Muscle layer of colon (tissue), 2 donors: ENCODE measurements at regions not wholly inside any gene's neighbourhood (a gene's known extent, or its start where the extent isn't known, plus 50 kb on each side); places are given as distances from the start of the nearest gene placed in this dataset.

Source experiments
- H3K27ac ChIP-seq: one replicate; pipeline ENCODE4 v1.7.0; 2013; ENCODE audit warnings: low read depth, mild to moderate bottlenecking, low read length, moderate library complexity
- H3K27me3 ChIP-seq, 2 donors: one replicate each; pipeline ENCODE4 v1.7.0; 2013; ENCODE audit warnings: low read length in 2 of 2, mild to moderate bottlenecking in 2 of 2; ENCODE audit not compliant: insufficient read depth in 2 of 2, control insufficient read depth in 1 of 2
- H3K36me3 ChIP-seq: one replicate; pipeline ENCODE4 v1.7.0; 2013; ENCODE audit warnings: mild to moderate bottlenecking, low read length; ENCODE audit not compliant: insufficient read depth
- H3K4me1 ChIP-seq: one replicate; pipeline ENCODE4 v1.7.0; 2013; ENCODE audit warnings: mild to moderate bottlenecking, low read length; ENCODE audit not compliant: insufficient read depth
- H3K4me3 ChIP-seq, 2 donors: one replicate each; pipeline ENCODE4 v1.7.0; 2013; ENCODE audit warnings: low read length in 2 of 2, low read depth in 1 of 2, mild to moderate bottlenecking in 1 of 2, moderate library complexity in 1 of 2
- H3K9ac ChIP-seq: one replicate; pipeline ENCODE4 v1.7.0; 2013; ENCODE audit warnings: low read length
- H3K9me3 ChIP-seq: one replicate; pipeline ENCODE4 v1.7.0; 2013; ENCODE audit warnings: mild to moderate bottlenecking, low read length
- donor health status: abdominal sarcoma.
- donor health status: Adenocarcinoma of cecum.

DNA sequence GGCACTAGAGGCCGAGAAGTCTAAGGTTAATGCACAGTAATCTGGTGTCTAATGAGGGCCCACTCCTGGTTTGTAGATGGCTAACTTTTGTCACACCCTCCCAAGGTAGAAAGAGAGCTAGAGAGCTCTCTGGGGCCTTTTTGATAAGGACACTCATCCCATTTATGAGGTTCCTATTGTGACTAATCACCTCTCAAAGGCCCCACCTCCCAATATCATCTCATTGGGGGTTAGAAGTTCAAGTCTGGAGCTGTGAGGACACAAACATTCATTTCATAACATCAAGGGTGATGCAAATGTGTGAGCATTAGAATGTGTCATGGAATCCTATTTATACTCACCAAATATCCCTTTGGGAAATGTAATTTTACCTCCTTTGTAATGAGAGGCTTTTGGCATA, 79.2 kb upstream of the SLC10A2 start:
- no peak overlapping the region for H3K27ac ChIP-seq
- H3K36me3 ChIP-seq = no peaks in the 10 kb centered on the region
- no peaks in the 10 kb centered on the region for H3K9me3 ChIP-seq
- no peak overlapping the region for H3K4me3 ChIP-seq
- no peaks in the 10 kb centered on the region for H3K27me3 ChIP-seq
- no peaks in the 10 kb centered on the region for H3K4me1 ChIP-seq
- H3K9ac ChIP-seq = no peak overlapping the region

GRCh38 chr13:103143432-103143831, 77.2 kb upstream of the SLC10A2 start:
- H3K27ac ChIP-seq = no peak overlapping the region
- H3K9me3 ChIP-seq = no peaks in the 10 kb centered on the region
- no peaks in the 10 kb centered on the region for H3K36me3 ChIP-seq
- no peak overlapping the region for H3K4me3 ChIP-seq
- no peaks in the 10 kb centered on the region for H3K27me3 ChIP-seq
- H3K9ac ChIP-seq = no peak overlapping the region
- H3K4me1 ChIP-seq = no peaks in the 10 kb centered on the region

DNA sequence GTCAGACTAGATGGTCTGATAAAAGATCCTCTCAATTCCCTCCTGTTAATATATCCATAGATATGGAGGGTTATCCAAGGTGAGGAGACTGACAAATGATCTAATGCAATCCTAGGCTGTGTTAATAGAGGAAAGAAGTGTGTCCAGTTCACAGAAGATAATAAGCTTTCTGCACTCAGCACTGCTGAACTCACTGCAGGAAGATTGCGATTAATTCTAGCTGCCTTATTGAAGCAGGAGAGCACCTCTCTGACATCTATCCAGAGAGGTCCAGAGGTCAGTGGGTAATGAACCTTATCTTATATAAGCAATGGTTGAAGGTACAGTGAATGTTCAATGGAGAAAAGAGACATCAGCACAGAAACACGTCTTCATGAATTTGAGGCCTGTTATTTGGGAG, 75.9 kb upstream of the SLC10A2 start:
- H3K4me1 ChIP-seq = no peaks in the 10 kb centered on the region
- no peaks in the 10 kb centered on the region for H3K36me3 ChIP-seq
- no peaks in the 10 kb centered on the region for H3K27me3 ChIP-seq
- H3K27ac ChIP-seq = no peak overlapping the region
- H3K9me3 ChIP-seq = no peaks in the 10 kb centered on the region
- H3K4me3 ChIP-seq = no peak overlapping the region
- H3K9ac ChIP-seq = no peak overlapping the region

DNA sequence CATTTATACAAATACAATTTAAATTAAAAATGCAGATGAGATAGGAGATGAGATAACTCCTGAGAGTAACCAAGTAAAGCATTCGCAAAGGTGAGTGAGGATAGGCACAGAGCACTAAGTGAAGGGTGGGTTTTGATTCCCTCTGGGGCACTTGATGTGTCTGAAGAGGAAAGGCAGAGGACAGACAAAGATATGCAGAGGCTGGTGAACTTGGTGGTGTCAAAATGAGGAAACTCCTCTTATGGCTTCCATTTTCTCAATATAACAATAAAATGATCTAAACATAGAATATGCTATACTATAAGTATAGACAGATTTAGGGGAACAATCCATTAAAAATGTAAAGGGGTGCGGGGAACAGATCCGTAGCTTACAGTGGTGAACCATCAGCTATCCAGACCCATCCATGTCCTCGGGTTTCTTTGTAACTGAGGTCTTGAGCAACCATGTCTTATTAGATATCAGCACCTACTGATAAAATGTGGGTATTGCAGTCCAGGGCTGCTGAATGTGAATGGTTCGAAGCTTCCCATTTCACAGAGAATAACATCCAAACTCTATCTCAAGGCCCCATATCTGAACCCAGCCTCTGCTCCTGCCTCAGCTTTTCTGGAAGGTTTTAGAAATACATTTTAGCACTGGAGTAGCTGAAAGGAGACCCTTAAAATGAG, 73.9 kb upstream of the SLC10A2 start:
- H3K27ac ChIP-seq = no peak overlapping the region
- H3K4me3 ChIP-seq = no peak overlapping the region
- no peaks in the 10 kb centered on the region for H3K9me3 ChIP-seq
- no peaks in the 10 kb centered on the region for H3K36me3 ChIP-seq
- H3K4me1 ChIP-seq = no peaks in the 10 kb centered on the region
- no peaks in the 10 kb centered on the region for H3K27me3 ChIP-seq
- no peak overlapping the region for H3K9ac ChIP-seq

DNA sequence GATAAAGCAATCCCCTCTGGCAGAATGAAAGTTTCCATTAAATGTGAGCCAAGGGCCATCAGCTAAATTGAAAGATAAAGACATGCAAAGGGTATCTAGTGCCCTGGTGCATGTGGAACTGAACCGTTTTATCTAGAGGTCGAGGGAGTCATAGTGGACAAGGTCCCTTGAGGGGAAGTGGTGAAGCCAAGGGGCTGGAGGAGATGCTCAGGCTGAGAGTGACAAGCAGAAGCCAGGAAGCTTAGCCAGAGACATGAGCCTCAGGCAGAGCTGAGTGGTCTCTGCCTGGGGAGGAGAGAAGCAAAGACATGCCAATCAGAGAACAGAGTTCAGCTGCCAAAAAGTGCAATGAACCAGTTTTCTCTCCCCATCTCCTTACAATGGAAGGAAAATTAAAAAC, 68.1 kb upstream of the SLC10A2 start:
- Histone ChIP-seq H3K36me3 (no peaks in the 10 kb centered on the region), H3K4me3 (no peak overlapping the region), H3K4me1 (no peaks in the 10 kb centered on the region), H3K9ac (no peak overlapping the region), H3K27ac (no peak overlapping the region), H3K27me3 (no peaks in the 10 kb centered on the region), H3K9me3 (no peaks in the 10 kb centered on the region)

DNA sequence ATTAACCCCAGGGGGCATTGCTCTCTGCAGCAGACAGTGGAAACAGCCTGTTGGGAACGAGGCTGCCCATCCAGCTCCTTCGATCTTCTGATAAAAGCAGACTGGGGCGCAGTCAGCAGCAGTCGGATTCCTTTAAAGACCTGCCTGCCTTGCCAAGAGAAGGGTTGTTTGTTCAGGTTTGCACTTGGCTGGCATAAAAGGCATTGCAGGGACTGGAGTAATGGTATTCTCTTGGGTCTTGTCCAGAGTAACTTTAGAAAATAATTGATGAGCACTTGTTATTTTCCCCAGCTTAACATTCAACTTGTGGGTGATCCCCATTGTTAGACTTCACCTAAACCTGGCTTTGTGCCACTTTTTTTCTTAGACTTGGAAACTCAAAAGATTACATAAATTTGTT, 67.3 kb upstream of the SLC10A2 start:
- H3K36me3 ChIP-seq = no peaks in the 10 kb centered on the region
- H3K27me3 ChIP-seq = no peaks in the 10 kb centered on the region
- H3K9ac ChIP-seq = no peak overlapping the region
- H3K4me1 ChIP-seq = no peaks in the 10 kb centered on the region
- H3K27ac ChIP-seq = no peak overlapping the region
- H3K4me3 ChIP-seq = no peak overlapping the region
- no peaks in the 10 kb centered on the region for H3K9me3 ChIP-seq

DNA sequence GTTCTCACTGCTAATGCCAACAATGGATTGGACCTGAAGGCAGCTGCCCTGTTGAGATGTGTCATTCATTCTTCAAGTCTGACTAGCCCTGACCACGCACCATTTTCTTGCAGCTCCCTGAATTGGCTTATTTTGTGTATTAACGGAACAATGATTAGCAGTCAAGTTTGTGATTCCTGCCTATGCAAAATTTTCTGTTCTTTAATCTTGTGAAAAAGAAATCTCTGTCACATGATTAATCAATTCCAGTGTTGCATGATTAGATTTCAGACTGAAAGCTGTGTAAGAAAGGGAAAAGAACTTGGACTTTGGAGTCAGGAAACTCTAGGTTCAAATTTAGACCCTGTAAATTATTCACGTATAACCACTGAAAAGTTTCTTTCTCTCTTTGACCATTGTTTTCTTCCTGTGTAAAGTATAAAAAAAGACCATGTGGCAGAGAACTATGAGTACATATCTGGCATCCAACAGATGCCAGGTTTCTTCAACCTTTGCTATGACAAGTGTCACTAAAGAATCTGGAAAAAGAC, 64.5 kb upstream of the SLC10A2 start:
- Histone ChIP-seq H3K4me1 (no peaks in the 10 kb centered on the region), H3K9me3 (no peaks in the 10 kb centered on the region), H3K27me3 (no peaks in the 10 kb centered on the region), H3K4me3 (no peak overlapping the region), H3K36me3 (no peaks in the 10 kb centered on the region), H3K27ac (no peak overlapping the region), H3K9ac (no peak overlapping the region)

DNA sequence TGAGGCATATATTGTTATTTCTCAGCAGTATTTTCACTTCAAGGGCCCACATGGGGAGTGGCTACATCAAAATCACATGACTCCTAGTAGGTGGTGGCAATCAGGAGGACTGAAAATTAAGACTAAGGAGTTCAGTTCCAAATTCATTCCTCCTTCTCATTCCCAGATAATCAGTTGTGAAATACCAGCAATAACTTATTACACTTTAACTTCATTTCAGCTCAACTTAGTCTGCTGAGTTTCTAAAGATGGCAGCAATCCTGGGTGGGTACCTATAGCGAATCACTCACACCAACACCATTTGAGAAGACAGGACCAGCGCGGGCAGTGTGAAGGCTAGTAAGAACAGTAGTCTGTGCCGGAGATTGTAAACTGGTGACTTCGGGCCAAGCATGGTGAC, 63.9 kb upstream of the SLC10A2 start:
- Histone ChIP-seq H3K9me3 (no peaks in the 10 kb centered on the region), H3K9ac (no peak overlapping the region), H3K4me1 (no peaks in the 10 kb centered on the region), H3K27me3 (no peaks in the 10 kb centered on the region), H3K36me3 (no peaks in the 10 kb centered on the region), H3K4me3 (no peak overlapping the region), H3K27ac (no peak overlapping the region)
